NAMALWA (cell line): ENCODE measurements at regions not wholly inside any gene's neighbourhood (a gene's known extent, or its start where the extent isn't known, plus 50 kb on each side); places are given as distances from the start of the nearest gene placed in this dataset.
A peak's percentile ranks its signal among the peaks of the same experiment; 100 is the strongest.

Experiments used
- DNase-seq: peaks from one replicate; pipeline ENCODE4 v3.0.0-alpha.2; 2015; ENCODE audit warnings: low spot score

GRCh38 chr2:8518979-8519668 lies 162.7 kb upstream of the ID2 start:
- DNase-seq = no peak

DNA sequence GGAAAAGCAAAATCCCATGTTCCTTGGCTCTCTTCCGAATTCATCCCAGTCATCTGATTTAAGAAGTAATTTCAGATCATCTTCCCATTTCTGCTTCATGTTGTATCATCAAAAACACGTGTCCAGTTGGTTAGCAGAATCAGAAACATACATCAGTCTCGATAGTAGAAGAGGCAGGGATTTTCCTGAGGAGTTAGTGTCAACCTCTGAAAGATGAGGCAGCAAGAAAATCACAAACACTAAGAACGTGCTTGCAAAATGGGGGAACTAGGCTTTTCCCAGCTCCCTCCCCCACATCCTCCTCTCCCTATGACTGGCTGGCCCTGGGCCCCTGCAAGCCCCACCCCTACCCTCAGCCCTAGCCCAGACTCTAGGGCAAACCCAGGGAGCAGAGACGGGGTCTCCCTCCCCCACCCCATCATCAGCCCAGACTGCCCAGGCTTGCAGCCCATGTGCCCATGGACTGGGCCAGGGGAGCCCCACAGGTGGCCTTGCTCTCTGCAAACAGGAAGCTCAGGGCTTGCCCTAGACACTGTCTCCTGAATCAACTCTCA lies 161.0 kb upstream of the ID2 start:
- DNase-seq = no peak

DNA sequence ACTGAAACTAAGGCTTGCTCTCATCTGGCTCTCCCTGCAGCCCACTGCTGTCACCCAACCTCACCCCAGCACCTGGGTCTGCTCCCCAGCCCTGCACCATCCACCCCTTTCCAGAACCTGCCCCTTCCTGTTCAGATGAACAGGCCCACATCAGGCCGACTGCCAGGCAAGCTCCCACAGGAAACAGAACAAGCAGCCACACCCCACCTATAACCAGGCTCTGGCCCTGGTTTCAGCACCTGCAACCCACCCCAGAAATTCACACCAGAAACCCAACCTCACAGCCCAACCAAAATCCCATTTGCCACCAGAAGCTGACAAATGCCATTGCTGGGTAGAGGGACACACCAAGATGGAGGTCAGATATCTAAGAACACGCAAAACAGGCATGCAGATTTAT lies 159.2 kb upstream of the ID2 start:
- no peak for DNase-seq

DNA sequence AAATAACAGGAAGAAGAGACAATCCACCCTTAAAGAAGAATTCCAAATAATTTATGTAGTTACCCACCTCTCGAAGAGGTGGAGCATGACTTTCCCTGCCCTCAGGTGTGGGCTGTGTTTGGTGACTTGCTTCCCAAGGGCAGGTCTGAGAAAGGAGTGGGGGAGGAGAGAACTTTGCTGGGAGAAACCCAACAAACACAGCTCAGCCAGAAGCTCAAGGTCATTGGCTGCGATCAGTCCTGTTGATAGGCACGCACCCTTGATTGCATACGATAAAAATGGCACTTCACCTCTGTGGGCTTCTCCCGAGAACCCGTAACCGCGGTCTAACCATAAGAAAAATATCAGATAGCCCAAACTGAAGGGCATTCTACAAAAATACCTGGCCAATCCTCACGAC lies 157.5 kb upstream of the ID2 start:
- no peak for DNase-seq

- peak; percentile 28 for DNase-seq
These were observed 157.0 kb upstream of the ID2 start for GRCh38 chr2:8524823-8525222.

GRCh38 chr2:8525236-8525581 lies 156.6 kb upstream of the ID2 start:
- no peak for DNase-seq

DNA sequence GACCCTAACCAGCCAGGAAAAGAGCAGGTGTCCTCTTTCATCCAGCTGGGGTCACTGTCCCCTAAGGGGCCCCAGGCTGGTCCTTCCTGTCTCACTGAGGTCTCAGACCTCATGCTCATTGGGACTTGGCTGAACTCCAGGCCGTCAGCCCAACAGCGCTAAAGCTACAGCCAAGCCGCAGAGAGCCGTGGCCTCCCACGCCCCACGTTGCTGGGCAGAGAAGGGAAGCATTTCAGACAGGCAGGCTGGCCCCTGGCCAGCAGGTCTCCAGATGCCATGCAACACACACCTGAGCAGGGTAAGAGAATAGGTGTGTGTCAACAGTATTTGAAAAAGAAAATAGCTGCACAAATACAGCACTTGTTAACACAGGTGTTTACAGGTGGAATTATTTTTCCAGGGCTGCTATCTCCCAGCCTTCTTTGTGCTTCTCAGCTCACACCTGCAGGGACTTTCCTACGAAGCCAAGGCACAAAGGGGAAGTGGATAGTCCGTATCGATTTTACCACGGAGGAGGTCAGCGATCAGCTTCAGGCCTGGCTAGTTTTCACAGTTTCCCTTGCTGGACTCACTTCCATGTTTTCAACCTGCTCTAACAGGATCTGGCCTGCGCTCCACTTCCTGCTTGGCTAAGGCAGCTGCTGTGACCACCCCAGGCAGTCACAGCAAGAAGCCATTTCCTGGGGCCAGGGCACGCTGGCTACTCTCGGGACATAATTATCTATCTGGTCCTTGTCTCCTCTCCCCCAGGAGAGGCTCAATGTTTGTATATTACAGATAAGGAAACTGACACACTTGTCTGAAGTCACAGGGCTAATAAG lies 156.1 kb upstream of the ID2 start:
- peak; percentile 64 for DNase-seq

DNA sequence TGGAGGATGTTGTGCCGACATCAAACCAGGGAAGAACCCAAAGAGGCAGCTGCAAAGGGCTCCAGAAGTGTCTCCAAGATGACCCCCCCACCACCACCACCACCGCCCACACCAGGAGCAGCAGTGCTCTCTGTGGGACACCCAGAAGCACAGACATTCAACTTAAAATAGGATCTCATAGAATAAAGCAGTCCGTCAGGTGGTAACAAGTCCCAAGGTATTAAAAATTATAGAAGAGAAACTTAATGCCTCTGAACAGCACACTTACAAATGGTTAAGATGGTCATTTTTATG lies 155.5 kb upstream of the ID2 start:
- no peak for DNase-seq

DNA sequence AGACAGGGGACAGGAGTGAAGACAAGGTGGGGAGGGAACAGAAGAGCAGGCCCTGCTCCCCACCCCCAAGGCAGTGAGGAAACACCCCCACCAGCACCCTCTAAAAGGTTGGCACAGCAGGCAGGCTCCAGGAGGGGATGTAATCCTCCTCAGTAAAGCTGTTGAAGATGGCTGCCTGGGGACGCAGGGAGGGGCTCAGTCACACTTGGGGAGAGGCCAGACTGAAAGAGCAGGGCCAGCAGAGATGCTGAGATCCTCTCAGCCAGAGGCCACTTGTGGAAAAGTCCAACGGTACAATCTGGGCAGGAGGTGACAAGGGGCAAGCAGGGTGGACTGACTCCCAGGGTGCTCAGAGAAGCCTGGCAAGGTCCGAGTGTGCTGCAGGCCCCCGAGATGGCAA lies 154.8 kb upstream of the ID2 start:
- no peak for DNase-seq

DNA sequence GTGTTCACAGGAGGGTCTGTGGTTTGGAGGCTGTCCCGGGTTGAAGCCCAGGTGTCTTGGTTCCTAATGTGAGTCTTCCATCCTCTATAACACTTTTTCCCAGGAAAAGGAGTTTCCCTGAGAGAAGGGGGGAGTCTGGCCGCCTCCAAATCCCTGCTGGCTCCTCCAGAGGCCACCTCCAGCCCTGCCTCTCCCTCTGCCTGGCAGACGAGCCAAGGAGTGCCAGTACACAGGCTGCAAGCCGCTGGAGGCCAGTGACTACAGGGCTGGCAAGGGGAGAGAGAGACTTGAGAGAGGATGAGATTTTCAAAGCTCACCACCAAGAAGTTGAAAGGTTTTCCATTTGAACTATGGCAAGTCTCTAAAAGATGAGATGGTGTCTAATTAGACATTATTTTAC lies 154.2 kb upstream of the ID2 start:
- no peak for DNase-seq

GRCh38 chr2:8528863-8529262 lies 153.0 kb upstream of the ID2 start:
- no peak for DNase-seq

DNA sequence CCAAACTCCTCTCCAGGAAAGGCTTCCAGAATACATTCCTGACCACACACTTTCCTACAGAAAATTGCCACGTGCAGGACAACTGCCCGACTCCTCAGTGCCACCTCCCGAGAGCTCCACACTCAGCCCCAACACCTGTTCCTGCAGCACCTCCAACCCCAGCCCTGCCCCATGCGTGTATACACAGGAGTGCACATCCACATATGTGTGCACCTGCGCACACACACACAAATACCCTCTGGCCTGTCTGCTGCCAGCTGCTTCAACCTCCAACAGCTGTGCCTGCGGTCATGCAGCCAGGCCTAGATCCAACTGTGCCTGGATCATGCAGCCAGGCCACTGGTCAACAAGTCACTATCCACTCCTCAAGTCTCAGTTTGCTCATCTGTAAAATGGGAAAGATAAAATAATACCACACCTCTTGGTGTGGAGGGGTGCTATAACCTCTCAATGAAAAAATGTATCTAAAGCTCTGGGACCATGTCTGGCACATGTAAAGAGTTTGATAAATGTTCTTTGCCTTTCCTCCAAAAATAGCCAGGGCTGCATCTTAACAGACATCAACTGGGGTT lies 152.1 kb upstream of the ID2 start:
- peak; percentile 53 for DNase-seq

- no peak for DNase-seq
These were observed 150.4 kb upstream of the ID2 start for GRCh38 chr2:8531481-8531880.

DNA sequence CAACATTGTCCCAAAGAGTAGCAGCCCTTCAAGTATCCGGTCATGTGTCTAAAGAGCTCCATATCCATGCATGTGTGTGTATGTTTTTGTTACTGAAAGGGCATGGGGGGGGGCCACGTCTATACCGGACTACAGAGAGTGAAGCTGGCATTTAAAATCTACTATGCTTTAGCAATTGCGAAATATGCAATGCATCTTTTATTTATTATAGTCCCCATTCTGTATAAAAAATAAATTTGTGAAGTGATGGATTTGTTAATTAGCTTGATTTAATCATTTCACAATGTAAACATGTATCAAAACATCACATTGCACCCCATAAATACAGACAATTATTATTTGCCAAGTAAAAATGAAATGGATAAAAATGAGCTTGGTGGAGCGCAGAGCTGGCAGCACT lies 149.4 kb upstream of the ID2 start:
- no peak for DNase-seq

- DNase-seq = no peak
These were observed 147.9 kb upstream of the ID2 start for GRCh38 chr2:8533923-8534322.

DNA sequence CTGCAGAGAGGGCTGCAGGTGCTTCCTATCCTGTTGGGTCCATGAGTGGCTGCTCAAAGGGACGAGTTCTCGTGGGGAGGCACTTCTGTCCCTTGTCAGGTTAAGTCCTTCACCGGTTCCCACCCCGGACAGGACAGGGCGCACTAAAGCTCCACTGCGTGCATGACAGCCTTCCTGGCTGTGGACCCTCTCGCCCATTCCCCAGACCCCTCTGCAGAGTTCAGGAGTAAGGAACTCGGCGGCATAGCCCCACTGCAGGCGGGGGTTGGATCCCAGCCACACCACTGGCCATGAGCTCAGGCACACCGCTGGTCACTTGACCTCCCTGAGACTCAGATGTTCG lies 147.5 kb upstream of the ID2 start:
- no peak for DNase-seq

DNA sequence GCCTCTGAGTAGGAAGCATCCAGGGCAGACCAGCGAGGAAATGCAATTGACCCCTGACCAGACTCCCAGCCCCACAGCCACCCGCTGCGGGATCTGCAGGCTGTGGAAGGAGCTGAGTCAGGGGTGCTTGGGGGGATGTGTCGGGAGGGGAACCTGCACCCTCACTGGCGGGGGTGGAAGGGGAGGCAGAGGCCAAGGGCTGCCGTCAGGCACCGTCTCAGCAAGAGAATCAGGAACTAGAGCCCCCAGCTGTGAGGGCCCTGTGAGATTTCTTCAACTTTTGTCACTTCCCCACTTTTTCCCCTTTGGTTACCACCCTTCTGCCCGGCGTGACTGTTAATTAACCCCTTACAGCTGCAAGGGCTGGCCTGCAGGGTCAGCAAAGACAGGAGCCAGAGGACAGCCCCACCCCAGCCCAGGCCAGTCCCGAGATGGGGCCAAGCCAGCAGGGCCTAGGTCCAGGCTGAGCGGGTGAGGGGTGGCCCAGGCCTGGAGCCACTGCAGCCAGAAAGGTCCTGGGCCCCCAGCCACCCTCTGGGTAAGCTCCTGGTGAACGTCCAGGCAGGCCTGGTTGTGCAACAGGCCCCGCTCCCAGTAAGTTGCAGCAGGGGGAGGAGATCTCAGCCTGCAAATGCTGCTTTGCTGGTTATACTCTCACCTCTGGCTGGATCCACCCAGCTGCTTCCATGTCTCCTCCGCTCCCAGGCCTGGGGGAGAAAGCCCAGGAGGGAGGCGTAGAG lies 147.0 kb upstream of the ID2 start:
- DNase-seq = peak; percentile 36

DNA sequence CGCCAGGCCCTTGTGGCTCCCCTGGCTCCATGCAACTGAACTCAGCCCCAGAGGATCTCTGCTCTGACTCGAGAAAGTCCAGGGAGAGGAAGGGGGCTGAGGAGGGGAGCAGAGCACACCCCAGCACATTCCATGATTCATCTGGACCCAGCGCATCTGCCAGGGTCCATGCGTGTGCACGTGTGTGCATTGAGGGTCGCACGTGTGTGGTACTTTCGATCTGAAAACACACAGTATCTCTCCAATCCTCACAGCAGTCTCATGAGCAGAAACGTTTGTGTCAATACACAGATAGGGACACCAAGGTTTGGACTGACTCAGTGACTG lies 146.4 kb upstream of the ID2 start:
- no peak for DNase-seq

DNA sequence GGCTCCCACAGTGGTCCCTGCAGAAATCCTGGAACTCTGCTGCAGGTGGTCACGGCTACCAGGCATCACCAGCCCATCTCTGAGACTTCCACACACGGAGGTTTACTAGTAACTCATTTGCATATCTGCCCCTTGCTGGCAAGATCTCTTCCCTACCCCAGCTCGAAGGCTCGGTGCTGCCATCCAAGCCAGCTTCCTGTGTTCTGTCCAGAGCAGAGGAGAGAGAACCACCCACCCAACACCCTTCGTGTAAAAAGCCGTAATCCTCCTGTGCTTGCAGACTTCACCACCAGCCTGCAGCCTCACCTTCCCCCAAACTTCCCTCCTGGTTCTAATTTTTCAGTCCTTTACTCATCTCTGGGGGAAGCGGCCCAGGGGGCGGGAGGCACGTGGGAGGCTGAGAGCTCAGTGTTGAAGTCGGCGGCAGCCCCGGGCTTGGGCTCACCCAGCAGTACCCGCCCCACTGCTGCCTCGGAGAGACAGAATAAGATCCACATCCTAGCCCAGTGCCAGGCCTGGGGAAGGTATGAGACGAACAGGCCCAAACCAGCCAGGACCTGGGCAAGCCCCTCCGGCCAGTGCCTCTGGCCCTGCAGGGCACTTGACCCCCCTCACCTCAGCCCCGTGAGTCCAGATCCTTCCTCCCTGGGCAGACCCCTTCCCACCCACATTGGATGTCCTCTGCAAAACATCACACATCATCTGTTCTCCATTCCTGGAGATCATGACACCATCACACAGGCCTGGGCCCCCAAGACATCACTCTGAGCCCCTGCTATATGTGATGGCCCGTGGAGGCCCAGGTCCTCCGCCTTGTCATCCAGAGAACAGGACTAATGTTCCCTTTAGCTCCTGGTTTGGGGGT lies 145.8 kb upstream of the ID2 start:
- DNase-seq = peak; percentile 34

GRCh38 chr2:8536686-8537561 lies 144.9 kb upstream of the ID2 start:
- no peak for DNase-seq

DNA sequence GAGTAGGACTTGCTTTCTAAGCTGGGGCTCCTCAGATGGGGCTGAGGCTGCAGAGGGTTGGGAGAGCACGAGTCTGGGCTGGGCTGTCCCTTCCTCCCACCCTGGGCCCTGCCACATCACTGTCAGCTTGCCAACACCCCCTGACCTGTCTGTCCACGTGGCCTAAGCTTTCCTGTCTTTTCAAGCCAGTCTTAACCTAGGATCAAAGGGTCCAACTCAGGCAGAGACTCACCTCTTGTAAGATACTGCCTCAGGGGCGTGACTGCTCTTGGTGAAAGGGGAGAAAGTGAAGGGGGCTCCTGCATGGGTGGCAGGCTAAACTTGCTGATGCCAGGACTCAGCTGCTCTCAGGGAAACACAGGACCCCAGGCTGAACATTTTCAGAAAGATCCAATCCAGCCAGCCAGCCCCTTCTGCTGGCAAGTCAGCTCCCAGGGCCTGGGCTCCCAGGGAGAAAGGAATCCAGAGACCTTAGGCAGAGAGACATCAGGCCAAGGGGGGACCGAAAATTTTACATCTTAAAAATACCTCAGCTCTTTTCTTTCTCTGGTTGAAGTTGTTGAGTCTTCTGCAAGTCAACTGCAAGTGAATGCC lies 144.2 kb upstream of the ID2 start:
- DNase-seq = no peak
